ENCODE measurements at regions not wholly inside any gene's neighbourhood (a gene's known extent, or its start where the extent isn't known, plus 50 kb on each side); places are given as distances from the start of the nearest gene placed in this dataset.

DNA sequence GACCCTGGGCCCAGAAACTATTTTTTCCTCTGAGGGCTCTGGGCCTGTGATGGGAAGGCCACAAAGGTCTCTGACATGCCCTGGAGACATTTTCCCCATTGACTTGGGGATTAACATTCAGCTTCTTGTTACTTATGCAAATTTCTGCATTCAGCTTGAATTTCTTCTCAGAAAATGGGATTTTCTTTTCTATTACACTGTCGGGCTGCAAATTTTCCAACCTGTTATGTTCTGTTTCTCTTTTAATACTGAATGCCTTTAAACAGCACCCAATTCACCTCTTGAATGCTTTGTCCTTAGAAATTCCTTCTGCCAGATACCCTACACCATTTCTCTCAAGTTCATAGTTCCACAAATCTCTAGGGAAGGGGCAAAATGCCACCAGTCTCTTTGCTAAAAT is 241.0 kb downstream of the HNMT start:
- TF ChIP-seq, protein P1, sequence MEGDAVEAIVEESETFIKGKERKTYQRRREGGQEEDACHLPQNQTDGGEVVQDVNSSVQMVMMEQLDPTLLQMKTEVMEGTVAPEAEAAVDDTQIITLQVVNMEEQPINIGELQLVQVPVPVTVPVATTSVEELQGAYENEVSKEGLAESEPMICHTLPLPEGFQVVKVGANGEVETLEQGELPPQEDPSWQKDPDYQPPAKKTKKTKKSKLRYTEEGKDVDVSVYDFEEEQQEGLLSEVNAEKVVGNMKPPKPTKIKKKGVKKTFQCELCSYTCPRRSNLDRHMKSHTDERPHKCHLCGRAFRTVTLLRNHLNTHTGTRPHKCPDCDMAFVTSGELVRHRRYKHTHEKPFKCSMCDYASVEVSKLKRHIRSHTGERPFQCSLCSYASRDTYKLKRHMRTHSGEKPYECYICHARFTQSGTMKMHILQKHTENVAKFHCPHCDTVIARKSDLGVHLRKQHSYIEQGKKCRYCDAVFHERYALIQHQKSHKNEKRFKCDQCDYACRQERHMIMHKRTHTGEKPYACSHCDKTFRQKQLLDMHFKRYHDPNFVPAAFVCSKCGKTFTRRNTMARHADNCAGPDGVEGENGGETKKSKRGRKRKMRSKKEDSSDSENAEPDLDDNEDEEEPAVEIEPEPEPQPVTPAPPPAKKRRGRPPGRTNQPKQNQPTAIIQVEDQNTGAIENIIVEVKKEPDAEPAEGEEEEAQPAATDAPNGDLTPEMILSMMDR (IDR thresholded peaks at IDR 0.05; ENCODE audit: borderline replicate concordance, insufficient read depth, low read depth, low read length): no peak
- H3K4me3 ChIP-seq (ENCODE audit: low read depth, low read length): no peak overlapping the region

DNA sequence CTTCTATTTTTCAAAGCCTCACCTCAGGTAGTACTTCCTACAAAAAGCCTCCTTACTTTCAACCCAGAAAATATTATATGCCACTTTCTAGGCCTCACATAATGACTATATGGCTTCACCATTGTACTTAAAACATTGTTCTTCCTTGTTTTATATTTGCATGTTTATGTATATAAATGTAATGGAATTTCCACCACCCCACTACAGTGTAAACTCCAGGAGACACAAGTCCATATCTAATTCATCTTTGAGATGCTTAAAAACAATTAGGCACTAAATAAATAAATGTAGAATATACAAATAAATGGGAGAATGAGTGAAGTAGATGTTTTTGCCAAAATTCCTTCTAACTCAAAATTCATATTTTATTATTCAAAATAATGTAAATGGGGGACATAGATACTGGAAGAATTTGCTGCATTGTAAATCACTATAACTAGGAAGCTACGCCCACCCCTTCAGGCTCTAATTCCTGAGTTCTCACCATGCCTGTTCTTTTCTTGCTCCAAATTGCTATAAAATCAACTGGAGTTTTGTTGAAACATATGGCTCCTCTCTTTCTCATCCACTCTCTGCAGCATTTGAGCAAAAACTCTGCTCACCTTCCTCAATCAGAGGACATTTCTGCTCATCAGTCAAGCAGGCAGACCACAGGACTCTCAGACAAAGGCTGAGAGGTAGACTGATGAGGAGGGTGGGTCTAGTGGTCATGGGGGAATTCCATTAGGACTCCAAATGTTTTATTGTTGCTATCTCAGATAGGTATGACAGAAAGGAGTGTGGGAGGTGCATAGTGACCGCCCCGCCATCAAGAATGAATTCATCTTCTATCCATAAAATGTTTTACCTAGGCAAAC is 243.0 kb downstream of the HNMT start:
- H3K4me3 ChIP-seq (ENCODE audit: low read depth, low read length): no peak overlapping the region
- TF ChIP-seq, protein P1 (IDR thresholded peaks at IDR 0.05; ENCODE audit: borderline replicate concordance, insufficient read depth, low read depth, low read length): no peak

DNA sequence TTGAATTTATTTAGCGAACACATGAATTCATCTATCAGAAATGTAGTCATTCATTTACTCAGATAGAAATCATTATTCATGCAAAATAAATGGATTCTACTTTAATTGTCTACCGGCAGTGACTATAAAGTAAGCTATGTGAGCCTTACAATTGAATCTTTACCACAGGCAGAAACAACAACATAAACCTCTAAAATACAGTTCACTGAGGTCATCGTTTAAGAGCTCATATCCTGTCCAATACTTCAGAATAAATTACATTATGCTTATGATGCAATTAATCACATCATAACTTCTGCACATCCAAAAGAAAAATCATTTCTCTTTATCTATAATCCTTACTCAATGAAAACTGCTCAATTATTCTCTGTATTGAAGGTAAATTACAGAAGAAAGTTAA is 244.7 kb downstream of the HNMT start:
- TF ChIP-seq, protein P1 (IDR thresholded peaks at IDR 0.05; ENCODE audit: borderline replicate concordance, insufficient read depth, low read depth, low read length): no peak
- H3K4me3 ChIP-seq (ENCODE audit: low read depth, low read length): no peak overlapping the region

DNA sequence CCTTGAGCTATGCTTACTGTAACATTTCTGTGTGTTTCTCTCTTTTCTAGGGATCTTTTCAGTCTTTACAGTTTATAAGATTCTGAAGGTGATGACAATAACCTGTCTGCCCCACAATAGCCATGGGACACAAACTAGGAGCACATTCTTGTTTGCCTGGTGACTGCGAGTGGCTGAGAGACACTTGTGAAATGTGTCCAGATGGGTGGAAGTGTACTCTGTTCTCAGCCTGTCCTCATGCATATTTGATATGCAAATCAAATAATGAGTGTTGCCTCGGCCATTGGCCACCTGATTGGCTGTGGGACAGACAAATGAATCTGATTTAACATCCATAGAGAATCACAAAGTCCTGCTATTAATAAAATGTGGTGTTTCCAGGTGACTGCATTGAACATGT is 246.2 kb downstream of the HNMT start:
- no peak overlapping the region for H3K4me3 ChIP-seq (ENCODE audit: low read depth, low read length)

DNA sequence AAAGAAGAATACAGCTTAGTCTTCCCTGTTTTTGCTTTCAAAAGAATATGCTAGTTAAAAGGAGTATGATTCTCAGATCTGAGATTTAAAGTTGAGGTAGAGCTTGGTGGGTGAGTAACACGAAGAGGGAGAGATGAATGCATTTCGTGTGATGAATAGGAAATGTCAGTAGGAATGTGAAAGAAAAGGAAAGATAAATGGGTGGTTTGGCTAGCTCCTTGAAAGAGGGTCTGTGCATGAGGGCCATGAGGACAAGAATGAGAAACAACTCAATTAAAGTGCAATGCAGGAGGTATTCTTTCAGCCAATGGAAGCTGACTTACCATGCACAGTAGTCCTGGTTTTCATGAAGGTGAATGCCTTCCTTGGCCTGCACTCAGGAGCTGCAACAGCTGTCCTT is 248.2 kb downstream of the HNMT start:
- TF ChIP-seq, protein P1 (IDR thresholded peaks at IDR 0.05; ENCODE audit: borderline replicate concordance, insufficient read depth, low read depth, low read length): no peak
- H3K4me3 ChIP-seq (ENCODE audit: low read depth, low read length): no peak overlapping the region

More for the DNA sequence above, 246.2 kb downstream of the HNMT start:
- TF ChIP-seq, protein P1 (IDR thresholded peaks at IDR 0.05; ENCODE audit: borderline replicate concordance, insufficient read depth, low read depth, low read length): no peak

DNA sequence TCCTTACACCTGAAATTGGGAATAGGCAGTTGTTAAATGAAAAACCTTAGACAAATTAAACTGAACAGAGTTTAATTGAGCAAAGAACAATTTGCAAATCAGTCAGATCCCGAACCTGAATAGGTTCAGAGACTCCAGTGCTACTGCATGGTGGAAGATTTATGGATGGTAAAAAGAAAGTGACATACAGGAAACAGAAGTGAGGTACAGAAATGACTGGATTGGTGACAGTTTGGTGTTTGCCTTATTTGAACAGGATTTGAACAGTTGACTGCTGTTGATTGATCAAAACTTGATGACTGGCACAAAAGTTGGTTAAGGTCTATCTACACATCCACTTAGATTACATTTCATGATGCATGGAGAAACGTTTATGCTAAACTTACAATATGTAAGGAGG is 248.8 kb downstream of the HNMT start:
- H3K4me3 ChIP-seq (ENCODE audit: low read depth, low read length): no peak overlapping the region

More for the DNA sequence above, 248.8 kb downstream of the HNMT start:
- TF ChIP-seq, protein P1 (IDR thresholded peaks at IDR 0.05; ENCODE audit: borderline replicate concordance, insufficient read depth, low read depth, low read length): no peak

All from GM12875 (cell line).